ENCODE measurements at regions not wholly inside any gene's neighbourhood (a gene's known extent, or its start where the extent isn't known, plus 50 kb on each side); places are given as distances from the start of the nearest gene placed in this dataset.

GRCh38 chr4:140266958-140267568 lies 106.4 kb upstream of the SCOC start:
- TF ChIP-seq POLR2A (IDR thresholded peaks at IDR 0.05) (no peak), CTCF (IDR thresholded peaks at IDR 0.05) (no peak)

Data from body of pancreas (tissue), 4 donors.